Kidney (tissue), 13 donors: ENCODE measurements at regions not wholly inside any gene's neighbourhood (a gene's known extent, or its start where the extent isn't known, plus 50 kb on each side); places are given as distances from the start of the nearest gene placed in this dataset.
A peak's percentile ranks its signal among the peaks of the same experiment; 100 is the strongest.

Experiments
- DNase-seq, 5 donors: peaks; one replicate each; pipeline ENCODE4 v3.0.0-alpha.2; 2013 to 2020
- FAIRE-seq: peaks from 2 replicates; lab custom pipeline; 2012; peaks lifted over from hg19 to GRCh38; lab: Jason Lieb, UNC
- H3K27ac ChIP-seq, 2 donors: one replicate each; pipeline ENCODE4 v1.7.0; 2013; ENCODE audit warnings: low read depth in 2 of 2, low read length in 2 of 2, inconsistent platforms in 1 of 2
- H3K27me3 ChIP-seq: one replicate; pipeline ENCODE4 v1.7.1; 2013; ENCODE audit warnings: low read length, inconsistent platforms; ENCODE audit not compliant: control insufficient read depth, insufficient read depth
- H3K36me3 ChIP-seq, 3 donors: one replicate each; pipeline versions ENCODE4 v1.7.0 to v1.7.1; 2013; ENCODE audit warnings: low read length in 3 of 3, control low read depth in 1 of 3, inconsistent platforms in 1 of 3; ENCODE audit not compliant: insufficient read depth in 3 of 3, control insufficient read depth in 2 of 3
- H3K4me1 ChIP-seq, 3 donors: one replicate each; pipeline versions ENCODE4 v1.7.0 to v1.7.1; 2013; ENCODE audit warnings: low read length in 3 of 3, inconsistent platforms in 1 of 3, low read depth in 1 of 3; ENCODE audit not compliant: control insufficient read depth in 2 of 3, insufficient read depth in 2 of 3
- H3K4me3 ChIP-seq, 3 donors: one replicate each; pipeline versions ENCODE4 v1.7.0 to v1.8.1; 2013; ENCODE audit warnings: low read length in 3 of 3, control low read depth in 1 of 3, inconsistent platforms in 1 of 3
- H3K9ac ChIP-seq, 3 donors: one replicate each; pipeline versions ENCODE4 v1.7.0 to v1.7.1; 2013; ENCODE audit warnings: low read length in 3 of 3, control low read depth in 1 of 3, inconsistent platforms in 1 of 3
- H3K9me3 ChIP-seq, 3 donors: one replicate each; pipeline versions ENCODE4 v1.7.0 to v1.7.1; 2013; ENCODE audit warnings: low read length in 3 of 3, control low read depth in 1 of 3, inconsistent platforms in 1 of 3; ENCODE audit not compliant: control insufficient read depth in 2 of 3, insufficient read depth in 1 of 3
- intact Hi-C: fragments of 100-400 bp; cut with DNase I; formaldehyde crosslinking; loops from one replicate; pipeline ENCODE4 v1.11.1; 2022
- TF ChIP-seq, protein P1 (sequence below): IDR thresholded peaks from 3 replicates; pipeline ENCODE4 v1.5.1; 2012; ENCODE audit warnings: mild to moderate bottlenecking, moderate library complexity, borderline replicate concordance; ENCODE audit not compliant: insufficient read depth; ENCODE audit errors: extremely low read depth
- donor health status: control.
- donor health status: control.
- donor health status: control.
- donor health status: control.
- donor health status: control.
- donor health status: DM: yes; HTN: yes; CAD: no.
- donor health status: Normal renal cell carcinoma (clear cell type).

DNA sequence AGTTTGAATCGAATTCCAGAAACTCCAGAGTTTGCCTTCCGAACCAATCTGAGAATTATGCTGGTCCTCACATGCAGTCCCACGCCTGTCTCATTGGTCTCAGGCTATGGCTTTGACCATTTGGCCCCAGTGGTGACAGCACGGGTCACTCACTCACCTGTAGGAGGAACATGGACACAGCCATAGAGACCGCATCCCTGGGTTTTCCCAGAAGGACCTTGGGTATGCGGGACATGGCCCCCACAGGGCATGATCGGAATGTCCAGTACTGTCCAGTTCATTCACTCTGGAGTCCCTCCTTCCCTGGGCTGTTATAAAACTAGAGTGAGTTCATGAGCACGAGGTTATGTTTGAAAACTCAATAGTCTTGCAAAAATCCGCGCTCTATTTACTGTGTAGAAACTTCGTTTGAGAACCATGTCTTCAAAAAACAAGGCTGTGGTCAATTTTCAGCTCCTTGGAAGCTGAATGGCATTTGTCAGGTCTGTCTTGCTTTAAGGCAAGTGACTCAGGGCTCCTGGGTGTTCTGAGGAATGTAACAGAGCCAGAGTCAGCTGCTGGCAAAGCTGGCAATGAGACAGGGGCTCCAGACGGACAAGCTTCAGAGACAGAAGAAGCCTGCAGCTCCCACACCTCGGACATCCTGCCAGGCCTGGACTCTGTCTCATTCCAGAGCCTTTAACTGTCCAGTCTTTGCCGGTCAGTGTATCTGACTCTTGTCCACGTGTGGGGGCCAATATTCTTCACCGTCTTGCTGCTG lies 86.7 kb upstream of the TMEM18 start:
- TF ChIP-seq, protein P1, sequence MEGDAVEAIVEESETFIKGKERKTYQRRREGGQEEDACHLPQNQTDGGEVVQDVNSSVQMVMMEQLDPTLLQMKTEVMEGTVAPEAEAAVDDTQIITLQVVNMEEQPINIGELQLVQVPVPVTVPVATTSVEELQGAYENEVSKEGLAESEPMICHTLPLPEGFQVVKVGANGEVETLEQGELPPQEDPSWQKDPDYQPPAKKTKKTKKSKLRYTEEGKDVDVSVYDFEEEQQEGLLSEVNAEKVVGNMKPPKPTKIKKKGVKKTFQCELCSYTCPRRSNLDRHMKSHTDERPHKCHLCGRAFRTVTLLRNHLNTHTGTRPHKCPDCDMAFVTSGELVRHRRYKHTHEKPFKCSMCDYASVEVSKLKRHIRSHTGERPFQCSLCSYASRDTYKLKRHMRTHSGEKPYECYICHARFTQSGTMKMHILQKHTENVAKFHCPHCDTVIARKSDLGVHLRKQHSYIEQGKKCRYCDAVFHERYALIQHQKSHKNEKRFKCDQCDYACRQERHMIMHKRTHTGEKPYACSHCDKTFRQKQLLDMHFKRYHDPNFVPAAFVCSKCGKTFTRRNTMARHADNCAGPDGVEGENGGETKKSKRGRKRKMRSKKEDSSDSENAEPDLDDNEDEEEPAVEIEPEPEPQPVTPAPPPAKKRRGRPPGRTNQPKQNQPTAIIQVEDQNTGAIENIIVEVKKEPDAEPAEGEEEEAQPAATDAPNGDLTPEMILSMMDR: no peak
- no peaks in the 10 kb centered on the region for H3K9me3 ChIP-seq
- H3K9ac ChIP-seq: no peak overlapping the region
- H3K4me3 ChIP-seq: no peak overlapping the region
- no peak overlapping the region for H3K27ac ChIP-seq
- no peaks in the 10 kb centered on the region for H3K36me3 ChIP-seq
- H3K4me1 ChIP-seq: no peaks in the 10 kb centered on the region
- FAIRE-seq: no peak
- intact Hi-C loops: no loop called here
- no peak for DNase-seq
- no peaks in the 10 kb centered on the region for H3K27me3 ChIP-seq

DNA sequence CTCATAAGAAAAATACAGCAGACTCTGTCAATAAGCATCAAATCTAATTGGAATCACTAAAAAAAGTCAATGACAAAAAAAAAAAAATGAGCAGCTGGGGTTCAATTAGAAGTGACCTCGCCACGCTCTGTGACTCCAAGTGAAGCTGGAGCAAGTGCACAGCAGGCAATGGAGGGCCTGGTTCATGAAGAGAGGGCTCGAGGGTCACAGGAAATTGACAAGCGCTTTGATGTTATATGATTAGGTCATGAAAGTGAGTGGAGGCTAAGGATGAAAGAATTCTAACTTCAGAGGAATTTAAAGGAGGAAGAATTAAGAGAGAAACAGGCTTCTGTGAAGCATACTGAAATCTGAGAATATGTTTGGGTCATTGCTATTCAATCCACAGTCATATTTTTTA lies 85.4 kb upstream of the TMEM18 start:
- TF ChIP-seq, protein P1: no peak
- H3K9ac ChIP-seq: no peak overlapping the region
- peak in 2 of 5 donors; percentile 37 to 55 for DNase-seq
- no peaks in the 10 kb centered on the region for H3K36me3 ChIP-seq
- intact Hi-C loops: no loop called here
- no peak for FAIRE-seq
- no peak overlapping the region for H3K27ac ChIP-seq
- H3K4me3 ChIP-seq: no peak overlapping the region
- H3K27me3 ChIP-seq: no peaks in the 10 kb centered on the region
- no peaks in the 10 kb centered on the region for H3K9me3 ChIP-seq
- no peaks in the 10 kb centered on the region for H3K4me1 ChIP-seq

DNA sequence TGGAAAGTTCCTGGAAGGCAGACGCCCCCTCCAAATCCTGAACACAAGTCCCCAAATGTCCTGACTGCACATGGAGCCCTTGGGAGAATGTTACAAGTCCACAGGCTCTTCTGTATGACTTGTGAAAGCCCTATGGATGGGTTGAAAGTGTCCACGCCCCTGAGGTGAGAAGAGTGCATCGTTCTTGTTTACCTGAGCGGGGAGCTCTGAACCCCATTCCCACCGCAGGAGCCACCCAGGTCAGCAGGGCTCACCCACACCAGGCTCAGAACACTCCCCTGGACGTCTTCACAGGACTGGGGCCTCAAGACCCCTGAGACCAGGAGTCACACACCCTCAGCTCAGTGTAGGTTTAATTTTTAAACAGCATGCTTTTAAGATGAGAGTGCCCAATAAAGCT lies 84.2 kb upstream of the TMEM18 start:
- FAIRE-seq (no peak), DNase-seq (no peak)
- H3K9ac ChIP-seq: no peak overlapping the region
- H3K27ac ChIP-seq: no peak overlapping the region
- no peaks in the 10 kb centered on the region for H3K27me3 ChIP-seq
- TF ChIP-seq, protein P1: no peak
- H3K4me3 ChIP-seq: no peak overlapping the region
- no peaks in the 10 kb centered on the region for H3K9me3 ChIP-seq
- no peaks in the 10 kb centered on the region for H3K36me3 ChIP-seq
- intact Hi-C loops: no loop called here
- no peaks in the 10 kb centered on the region for H3K4me1 ChIP-seq
